ENCODE measurements at regions not wholly inside any gene's neighbourhood (a gene's known extent, or its start where the extent isn't known, plus 50 kb on each side); places are given as distances from the start of the nearest gene placed in this dataset.
"Not testable (repeated sequence)": the region's sequence is repeated elsewhere in the genome, so short reads cannot be mapped to it uniquely, and the experiment has no call there.

DNA sequence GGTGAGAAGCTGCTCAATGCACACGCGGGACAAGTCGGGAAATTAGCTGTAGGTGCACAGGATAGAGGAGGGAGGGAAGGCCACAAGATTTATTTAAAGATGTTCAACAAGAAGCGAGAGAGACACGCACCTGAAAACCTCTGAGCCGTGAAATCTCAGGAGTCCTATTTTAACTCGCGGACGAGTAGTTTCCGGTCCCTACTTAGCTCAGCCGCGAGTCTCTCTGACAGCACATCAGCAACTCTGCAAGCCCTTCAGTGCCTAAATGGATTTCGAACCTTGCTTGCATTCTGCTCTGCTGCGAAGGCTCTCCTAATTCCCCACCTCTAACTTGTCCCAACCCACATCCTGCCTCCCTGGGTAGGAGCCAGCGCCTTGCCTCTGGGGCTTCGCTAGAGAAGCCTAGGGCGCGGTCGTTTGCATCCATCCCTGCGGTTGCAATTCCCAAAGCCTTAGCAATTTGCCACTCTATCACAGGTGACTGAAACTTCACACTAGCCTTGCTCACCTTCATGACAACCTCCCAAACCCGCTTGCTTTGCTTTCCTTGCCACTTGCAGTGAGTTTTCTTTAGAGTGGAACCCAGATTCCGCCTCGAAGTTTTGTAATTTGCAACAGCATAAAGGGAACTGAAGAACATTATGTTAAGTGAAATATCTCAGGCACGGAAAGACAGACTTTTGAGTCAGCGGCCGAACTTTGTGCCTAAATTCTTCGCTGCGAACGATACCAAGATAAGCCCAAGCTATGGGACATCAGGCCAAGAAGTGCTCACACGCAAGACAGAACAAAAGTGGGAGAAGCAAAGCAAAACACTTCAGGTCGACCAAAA, 202.8 kb downstream of the KDM5D start:
- no peak for DNase-seq (ENCODE audit: low read depth, low spot score)

DNA sequence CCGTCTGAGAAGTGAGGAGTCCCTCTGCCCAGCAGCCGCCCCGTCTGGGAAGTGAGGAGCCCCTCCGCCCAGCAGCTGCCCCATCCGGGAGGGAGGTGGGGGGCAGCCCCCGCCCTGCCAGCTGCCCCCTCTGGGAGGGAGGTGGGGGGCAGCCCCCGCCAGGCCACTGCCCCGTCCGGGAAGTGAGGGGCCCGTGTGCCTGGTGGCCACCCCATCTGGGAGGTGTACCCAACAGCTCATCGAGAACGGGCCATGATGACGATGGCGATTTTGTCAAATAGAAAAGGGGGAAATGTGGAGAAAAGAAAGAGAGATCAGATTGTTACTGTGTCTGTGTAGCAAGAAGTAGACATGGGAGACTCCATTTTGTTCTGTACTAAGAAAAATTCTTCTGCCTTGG, 208.8 kb downstream of the KDM5D start:
- DNase-seq (ENCODE audit: low read depth, low spot score), result not testable (repeated sequence)

DNA sequence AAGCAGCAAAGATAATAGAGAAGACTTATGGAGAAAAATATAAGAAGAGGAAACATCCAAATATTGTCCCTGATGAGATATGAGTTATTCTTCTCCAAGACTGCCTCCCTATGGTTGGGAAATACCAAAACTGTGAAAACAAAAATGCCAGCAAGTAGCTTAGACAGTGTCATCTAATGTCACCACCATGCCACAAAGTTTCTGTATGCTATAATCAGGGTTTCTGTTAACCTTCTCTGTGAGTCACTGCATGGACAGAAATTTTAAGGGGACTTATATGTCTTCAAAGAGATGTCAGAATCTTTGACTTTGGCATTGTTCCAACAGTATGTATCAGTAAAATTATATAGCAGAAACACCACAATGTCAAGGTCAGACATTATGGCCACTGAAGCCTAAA, 222.6 kb downstream of the KDM5D start:
- DNase-seq (ENCODE audit: low read depth, low spot score), result no peak

DNA sequence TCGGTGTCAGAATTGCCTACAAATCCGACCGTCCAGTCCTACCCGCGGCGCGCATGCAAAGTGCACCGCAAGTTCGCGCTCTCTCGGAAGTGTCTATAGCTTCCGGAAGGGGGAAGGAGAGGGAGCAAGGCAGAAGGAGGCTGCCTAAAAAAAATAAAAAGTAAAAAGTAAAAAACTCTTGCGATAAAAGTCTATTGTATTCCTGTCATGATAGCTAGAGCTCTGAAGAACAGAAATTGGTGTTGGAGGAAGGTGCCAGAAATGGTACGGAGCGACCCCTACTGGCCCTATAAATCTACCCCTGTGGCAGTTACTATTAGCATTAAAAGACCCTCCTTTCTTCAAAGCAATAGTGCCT, 241.5 kb downstream of the KDM5D start:
- no peak for DNase-seq (ENCODE audit: low read depth, low spot score)

DNA sequence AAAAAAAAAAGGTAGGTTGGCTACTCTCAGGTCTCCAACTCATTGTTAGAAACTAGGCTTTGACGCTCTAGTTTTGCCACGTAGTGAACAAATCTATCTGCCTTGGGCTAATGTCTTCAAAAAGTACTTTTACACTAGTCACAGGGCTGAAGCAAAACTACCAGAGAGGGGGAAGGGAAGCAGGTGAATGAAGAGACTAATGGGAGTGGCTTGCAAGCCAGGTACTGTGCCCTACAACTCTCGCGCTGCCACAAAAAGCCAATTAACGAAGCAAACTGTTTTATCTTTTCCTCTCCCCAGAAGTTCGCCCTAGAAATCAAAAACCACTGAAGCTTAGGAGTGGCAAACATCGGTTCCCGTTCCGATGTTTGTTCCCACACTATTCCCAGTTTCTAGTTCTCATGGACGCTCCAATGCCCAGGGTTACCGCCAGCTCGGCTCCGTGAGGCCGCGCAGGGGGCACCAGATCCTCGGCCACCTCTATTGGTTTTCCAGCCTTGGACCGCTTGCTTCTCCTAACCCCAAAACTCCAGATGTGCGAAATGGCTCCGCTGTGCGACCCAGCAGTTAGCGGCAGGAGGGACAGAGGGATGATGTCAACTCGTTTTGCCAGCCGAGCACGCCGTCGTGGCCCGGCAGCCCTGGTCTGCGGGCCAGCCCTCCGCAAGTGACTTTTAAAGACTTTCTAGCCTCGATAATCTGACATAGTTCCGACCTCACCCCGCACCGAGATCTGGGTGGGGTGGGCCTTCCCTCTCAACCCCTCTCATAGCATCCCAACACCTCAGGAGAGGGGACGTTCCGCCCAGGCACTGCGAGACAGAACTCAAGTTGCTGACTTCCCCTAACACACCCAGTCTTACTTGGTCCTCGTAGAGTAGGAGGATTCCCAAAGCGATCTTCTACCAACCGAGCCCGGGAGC, 242.1 kb downstream of the KDM5D start:
- DNase-seq (ENCODE audit: low read depth, low spot score), result no peak

DNA sequence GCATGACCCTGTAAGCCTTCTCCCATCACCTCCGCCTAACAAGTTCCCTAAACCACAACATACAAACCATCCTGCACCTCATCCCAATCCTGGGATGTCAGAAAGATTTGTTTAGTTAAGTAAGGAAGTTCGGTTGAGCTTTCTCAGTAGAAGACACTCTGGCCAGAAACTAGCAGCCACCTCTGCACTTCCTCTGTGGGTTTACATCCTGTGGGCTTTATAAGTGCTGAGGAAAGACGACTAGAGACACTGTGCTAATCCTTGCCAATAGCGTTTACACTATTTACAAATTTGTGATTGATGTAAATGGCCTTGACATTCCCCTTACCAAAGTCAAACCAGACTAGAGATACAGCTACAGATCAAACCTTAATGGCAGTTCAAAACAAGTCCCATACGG, 246.0 kb downstream of the KDM5D start:
- DNase-seq (ENCODE audit: low read depth, low spot score), result no peak

DNA sequence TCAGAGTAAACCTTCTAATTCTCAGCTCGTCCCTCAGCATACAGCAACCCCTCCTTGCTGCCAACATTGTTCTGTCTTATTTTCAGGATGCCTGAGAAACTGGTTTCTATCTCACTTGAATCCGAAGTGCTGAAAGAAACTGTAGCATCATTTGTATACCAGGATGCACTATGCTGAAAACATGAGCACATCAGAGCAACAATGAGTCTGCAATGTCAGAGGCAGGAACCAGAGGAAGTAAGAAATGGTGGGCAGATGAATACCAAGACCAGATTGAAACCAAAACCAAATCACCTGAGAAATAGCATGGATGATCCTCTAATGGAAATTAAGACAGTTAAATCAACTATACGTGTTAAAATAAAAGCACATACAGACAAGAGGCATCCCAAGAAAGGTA, 257.0 kb downstream of the KDM5D start:
- DNase-seq (ENCODE audit: low read depth, low spot score), result no peak

DNA sequence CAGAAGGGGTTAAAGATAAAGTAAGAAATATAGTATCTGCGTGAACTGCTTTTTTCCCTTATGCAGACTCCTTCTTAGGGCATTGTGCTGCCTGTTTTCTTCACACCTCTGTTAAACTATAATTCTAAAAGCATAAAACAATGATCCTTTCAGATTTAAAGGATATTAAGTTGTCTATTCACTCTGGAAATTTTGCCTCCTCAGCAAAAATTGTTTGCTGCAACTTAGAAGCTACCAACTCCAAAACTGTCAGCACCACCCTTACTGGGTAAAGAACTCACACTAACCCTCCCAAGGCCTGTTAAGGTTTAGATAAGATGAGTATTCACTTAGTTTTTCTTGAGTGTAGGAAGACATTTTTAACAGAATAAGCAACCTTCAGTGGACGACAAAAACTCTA, 259.5 kb downstream of the KDM5D start:
- no peak for DNase-seq (ENCODE audit: low read depth, low spot score)

DNA sequence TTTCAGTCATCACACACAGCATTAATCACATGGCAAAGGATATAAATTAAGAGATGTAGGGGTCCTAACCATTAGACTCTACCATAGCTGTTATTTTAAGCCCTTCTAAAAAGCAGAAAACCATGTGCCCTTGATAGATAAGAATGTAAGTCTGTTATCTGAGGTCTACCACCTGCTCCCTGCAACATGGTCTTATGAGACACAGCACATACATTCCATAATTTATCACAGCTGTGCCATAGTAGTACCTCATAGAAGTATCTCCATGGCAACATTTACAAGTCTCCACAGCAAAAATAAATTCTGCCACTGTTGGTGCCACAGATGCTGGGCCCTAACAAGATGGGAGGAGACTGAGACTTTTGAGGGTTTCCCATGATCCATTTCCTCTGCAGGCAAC, 265.4 kb downstream of the KDM5D start:
- DNase-seq (ENCODE audit: low read depth, low spot score), result no peak

DNA sequence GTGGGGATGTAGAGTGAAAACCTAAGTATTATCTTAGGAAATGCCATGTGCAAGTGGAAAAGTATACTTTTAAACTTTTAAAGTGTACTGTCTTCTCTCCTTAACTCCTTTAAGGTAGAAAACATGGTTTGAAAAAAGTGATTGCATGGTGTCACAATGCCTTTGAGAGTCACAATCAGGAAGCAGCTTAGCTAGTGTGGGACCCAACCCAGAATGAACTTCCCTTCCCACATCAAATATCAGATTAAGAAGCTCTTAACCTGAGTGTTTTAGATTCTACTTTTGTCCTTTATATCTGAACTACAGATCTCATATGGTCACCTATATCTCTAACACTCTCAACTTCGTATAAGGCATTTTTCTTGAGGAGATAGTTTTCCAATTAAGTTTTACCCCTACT, 266.6 kb downstream of the KDM5D start:
- no peak for DNase-seq (ENCODE audit: low read depth, low spot score)

DNA sequence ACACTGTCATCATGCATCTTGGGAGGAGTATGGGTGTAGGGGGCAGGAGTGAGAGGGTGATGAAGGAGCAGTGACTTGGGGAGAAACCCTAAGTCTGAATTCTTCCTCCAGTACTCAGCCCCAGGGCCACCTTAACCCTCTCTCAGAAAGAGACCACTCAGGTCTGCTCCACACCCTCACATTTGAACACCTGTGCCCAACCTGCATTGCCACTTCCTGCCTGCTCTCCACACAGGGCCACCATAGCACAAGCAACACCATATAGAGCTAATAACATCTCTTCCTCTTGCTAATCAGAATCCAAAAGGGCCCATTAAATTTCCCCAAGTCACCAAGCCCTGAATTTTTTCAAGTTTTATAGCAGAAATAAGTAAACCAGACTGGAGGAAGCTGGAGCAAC, 278.7 kb downstream of the KDM5D start:
- DNase-seq (ENCODE audit: low read depth, low spot score), result no peak

DNA sequence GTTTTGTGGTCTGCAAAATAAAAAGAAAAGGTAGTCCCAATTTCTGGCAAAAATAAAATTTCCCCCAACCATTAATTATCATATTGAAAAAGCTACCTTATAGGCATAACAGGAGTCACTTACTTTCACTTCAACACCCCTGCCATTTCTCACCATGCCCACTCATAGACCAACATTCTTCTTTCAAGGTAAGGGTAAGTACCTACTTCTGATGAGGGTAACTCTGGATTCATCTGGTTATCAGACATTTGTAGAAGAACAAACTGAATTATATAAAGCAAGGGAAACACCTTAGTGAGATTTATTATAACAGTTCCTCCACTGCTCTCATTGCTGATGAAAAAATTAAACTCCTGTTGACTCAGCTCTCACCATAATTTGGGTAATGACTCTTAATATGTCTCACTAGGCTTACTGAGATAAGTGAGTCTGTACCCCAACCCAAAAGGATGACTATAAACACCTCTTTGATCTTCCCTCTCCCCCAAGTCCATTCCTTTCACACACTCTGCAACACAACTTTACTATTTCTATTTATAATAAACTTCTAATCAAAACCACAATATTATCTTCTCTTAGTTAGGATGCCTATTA, 287.6 kb downstream of the KDM5D start:
- no peak for DNase-seq (ENCODE audit: low read depth, low spot score)

DNA sequence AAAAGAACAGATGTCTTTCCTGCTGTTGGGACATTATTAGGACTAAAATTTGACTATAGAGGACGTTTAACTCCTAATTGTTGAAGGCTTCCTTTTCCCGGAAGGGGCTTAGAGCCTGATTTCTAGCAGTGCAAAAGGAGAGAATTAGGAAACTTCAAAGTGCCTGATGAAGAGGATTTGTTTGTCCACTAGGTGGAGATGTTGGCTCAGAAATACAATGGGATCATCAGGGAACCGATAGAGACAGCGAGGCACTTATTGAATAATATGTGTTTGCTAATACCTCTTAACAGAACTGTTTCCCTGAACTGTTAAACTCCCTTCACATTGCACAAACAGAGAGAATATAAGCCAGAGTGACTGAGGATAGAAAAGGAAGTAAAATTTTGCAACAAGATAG, 311.5 kb downstream of the KDM5D start:
- DNase-seq (ENCODE audit: low read depth, low spot score), result no peak

DNA sequence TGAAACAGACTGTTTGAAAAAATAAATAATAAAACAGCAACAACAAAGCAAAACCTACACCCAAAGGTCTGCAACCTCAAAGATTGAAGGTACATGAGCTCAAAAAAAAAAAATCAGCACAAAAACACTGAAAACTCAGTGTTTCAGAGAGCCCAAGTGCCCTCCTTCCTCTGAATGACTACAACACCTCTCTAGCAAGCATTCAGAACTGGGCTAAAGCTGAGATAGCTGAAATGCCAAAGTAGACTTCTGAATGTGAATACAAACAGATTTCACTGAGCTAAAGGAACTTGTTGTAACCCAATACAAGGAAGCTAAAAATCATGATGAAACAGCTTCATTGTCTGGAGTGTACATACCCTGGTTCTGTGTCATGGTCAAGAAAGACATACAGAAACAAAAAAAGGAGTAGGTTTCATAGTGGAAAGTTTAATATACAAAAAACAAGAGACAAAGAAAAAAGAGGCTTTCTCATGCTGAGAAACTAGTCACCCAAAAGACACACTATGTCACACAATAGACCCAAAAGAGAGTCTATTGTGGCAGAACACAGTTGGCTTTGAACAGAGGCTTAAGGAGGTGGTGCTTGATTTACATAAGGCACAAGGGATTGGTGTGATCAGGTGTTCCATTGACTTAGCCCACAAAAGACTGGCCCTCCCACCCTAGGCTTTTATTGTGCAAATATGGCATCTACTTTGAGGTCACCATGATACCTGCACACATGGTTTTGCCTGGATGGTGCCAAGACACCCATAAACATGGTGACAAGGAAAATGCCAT, 316.6 kb downstream of the KDM5D start:
- DNase-seq (ENCODE audit: low read depth, low spot score), result no peak

DNA sequence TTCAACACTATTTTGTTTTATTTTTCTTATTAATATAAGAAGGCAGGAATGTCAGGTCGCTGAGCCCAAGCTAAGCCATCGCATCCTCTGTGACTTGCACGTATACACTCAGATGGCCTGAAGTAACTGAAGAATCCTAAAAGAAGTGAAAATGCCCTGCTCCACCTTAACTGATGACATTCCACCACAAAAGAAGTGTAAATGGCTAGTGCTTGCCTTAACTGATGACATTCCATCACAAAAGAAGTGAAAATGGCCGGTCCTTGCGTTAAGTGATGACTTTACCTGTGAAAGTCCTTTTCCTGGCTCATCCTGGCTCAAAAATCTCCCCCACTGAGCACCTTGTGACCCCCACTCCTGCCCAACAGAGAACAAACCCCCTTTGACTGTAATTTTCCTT, 317.3 kb downstream of the KDM5D start:
- not testable (repeated sequence) for DNase-seq (ENCODE audit: low read depth, low spot score)

DNA sequence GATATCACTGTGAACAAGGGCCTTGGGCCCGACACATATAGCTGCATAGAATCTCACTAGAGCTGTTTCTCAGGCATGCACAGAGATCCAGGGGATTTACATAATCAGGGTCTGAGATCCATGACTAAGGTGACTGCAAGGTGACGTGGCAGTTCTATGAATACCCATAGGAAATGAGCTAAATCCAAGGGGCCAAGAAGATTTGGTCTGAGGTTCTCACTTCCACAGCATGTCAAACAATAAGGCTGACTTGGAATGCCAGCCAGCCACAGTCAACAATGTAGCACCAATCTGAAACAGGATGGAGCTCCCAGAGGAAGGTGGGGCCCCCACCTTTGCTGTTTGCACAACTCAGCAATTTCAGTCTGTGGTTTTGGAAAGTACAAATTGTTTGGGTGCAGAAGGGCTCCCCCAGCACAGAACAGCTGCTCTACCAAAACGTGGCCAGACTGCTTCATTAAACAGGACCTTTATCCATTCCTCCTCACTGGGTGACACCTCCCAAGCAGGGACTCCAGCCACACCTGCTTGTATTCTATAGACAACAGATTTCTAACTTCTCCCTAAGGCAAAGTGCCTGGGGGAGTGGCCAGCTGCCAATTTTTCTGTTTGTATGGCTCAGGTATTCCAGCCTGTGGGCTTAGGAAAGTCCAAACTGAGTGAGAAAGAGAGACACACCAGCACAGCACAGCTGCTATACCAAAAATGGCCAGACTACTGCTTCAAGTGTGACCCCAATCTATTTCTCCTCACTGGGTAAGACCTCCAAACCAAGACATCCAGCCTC, 333.4 kb downstream of the KDM5D start:
- no peak for DNase-seq (ENCODE audit: low read depth, low spot score)

DNA sequence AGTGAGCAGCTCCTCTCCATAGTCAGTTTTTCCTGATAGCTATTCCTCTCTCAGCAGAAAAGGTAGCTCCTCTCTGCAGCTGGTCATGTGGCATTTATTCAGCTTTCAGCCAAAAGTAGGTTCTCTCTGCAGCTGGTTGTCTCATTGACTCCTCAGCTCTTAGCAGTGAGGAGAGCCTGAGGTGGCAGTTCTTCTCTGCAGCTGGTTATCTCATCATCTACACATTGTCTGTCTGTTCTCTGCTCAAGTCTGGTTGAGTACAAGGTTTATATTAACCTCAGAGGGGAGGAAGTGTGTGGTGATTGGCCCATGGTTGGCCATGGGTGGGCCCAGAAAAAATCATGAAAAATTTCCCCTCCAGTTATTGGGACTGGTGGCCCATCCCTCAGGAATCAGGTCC, 338.3 kb downstream of the KDM5D start:
- DNase-seq (ENCODE audit: low read depth, low spot score), result no peak

DNA sequence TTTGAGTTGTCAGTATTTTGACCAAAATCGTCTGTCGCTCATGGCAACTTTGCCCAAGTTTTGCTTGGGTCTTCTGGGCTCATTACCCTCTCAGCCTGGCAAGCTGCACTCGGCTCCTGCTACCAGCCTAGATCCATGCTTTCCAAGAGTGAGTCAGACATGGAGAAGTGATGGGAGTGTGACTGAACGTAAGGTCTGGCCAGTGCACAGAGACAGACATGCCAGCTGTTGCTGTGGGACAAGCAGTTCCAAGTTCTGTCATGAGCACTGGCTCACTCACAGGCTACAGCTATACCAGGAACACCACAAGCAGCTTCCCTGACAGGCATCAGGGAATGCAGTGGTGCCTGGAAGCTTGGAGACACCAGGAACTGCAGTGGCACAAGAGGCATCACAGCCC, 338.9 kb downstream of the KDM5D start:
- no peak for DNase-seq (ENCODE audit: low read depth, low spot score)

DNA sequence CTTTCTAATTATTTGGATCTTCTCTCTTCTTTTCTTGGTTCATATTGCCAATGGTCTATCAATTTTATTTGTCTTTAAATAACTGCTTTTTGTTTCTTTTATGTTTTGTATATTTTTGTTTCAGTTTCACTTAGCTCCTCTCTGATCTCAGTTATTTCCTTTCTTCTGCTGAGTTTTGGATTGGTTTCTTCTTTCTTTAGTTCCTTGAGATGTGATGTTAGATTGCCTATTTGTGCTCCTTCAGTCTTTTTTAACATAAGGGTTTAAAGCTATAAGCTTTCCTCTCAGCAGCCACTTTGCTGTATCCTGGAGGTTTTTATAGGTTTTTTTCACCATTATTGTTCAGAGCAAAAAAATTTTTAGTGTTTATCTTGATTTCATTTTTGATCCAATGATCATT, 351.6 kb downstream of the KDM5D start:
- DNase-seq (ENCODE audit: low read depth, low spot score), result no peak

DNA sequence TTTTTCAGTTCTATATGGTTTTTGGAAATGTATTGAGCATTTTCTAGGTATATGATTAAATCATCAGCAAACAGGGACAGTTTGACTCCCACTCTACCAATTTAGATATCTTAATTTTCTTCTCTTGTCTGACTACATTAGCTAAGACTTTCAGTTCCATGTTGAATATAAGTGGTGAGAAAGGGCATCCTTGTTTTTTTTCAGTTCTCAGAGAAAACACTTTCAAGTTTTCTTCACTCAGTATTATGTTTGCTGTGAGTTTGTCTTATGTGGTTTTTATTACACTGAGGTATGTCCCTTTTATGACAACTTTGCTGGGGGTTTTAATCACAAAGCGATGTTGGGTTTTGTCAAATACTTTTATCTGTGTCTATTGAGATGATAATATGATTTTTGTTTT, 352.6 kb downstream of the KDM5D start:
- no peak for DNase-seq (ENCODE audit: low read depth, low spot score)

DNA sequence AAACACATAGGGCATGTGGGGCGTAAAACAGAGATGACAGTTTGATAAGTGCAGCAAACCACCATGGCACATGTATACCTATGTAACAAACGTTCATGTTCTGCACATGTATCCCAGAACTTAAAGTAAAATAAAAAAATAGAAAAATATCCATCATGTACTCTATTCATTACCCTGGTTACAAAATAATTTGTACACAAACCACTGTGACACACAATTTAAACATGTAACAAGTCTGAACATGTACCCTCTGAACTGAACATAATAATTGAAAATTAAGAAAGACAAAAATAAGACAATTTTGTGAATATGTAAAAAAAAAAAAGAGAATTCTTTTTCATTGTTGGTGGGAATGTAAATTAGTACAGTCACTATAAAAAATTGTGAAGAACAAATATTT, 379.2 kb downstream of the KDM5D start:
- DNase-seq (ENCODE audit: low read depth, low spot score), result no peak
